Activated gamma-delta T cell (primary cell): ENCODE measurements at regions not wholly inside any gene's neighbourhood (a gene's known extent, or its start where the extent isn't known, plus 50 kb on each side); places are given as distances from the start of the nearest gene placed in this dataset.

ENCODE experiments used
- DNase-seq: peaks from one replicate; lab custom pipeline; 2025; lab: John Stamatoyannopoulos, UW

DNA sequence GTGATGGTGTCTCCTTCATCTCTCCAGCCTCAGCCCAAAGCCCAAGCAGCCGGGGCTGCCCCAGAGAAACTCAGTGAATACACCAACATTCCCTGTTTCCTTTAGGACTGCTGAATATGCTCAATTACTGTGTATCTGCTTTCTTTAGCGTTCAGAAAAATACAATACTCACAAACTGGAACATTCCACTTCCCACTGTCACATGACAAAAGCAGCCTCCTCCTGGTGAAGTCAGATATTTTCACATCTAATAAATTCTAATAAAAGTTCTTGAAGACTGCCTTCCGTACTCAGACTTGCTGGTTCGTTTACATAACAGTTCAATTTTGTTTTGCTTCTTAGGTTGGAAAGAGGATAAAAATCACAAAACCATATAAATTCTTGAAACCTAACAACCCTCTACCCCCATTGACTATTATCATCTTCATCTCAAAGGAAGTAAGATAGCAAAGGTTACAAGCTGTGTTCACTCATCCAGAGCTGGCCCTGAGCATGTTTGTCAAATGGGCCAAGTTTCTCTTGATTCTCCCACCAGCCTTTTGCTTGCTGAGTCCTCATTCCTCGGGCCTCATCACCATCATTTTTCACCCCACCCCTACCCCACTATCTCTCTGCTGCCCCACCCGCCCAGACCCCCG, 190.8 kb upstream of the HNRNPA3 start:
- DNase-seq = no peak

DNA sequence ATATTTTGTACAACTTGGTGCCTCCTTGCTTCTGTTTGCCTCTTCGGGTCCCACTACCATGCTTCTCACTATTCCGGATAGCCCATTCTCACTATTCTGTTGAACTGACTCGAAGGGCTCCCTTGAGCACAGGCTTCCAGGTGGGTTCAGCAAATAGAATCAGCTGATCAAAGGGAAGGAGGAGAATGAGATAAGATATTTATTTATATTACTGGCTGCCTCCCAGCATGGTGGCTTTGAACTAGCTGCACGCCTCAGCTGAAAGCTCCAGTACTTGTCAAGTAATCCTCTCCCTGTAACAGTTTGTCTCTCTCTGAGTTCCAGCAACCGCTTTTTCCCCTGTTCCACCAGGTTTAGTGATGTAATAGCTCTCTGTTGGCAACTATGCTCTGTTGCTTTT, 187.8 kb upstream of the HNRNPA3 start:
- no peak for DNase-seq

DNA sequence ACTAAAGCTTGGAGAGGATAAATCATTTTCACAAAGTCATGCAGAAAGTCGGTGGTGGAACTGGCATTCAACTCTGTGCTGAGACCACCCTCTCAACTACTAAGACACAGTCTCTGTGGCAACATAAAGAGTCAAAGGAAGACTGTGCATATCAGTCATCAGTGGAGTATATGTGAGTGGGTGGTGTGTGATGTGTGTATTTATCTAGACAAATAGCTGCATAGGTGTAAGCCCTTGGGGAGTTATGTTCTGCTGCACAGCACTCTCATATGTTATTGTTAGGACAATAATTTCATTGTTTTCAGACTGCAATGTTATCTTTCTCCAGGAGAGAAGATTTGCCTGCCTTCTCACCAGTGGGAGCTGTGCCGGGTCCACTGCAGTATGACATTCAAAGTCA, 186.3 kb upstream of the HNRNPA3 start:
- DNase-seq = no peak

DNA sequence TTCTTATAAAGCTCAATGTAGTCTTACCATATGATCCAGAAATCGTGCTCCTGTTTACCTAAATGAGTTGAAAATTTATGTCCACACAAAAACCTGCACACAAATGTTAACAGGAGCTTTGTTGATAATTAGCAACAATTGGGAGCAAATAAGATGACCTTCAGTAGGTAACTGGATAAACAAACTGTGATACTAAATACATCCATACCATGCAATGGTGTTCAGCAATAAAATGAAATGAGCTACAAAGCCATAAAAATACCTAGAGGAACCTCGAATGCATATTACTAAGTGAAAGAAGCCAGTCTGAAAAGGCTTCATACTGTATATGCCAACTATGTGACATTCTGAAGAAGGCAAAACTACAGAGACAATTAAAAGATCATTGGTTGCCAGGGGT, 185.6 kb upstream of the HNRNPA3 start:
- no peak for DNase-seq

DNA sequence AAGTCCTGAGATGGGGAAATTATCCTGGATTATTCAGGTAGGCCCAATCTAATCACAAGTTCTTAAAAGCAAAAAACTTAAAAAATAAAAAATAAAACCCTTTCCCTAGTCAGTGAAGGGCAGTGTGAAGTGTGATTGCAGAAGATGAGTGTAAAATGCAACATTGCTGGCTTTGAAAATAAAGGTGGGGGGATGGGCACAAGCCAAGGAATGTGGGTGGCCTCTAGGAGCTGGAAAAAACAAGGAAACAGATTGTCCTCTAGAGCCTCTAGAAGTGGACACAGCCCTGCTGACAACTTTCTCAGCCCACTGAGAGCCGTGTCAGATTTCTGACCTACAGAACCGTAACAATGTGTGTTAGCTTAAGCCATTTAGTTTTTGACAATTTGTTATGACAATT, 184.3 kb upstream of the HNRNPA3 start:
- DNase-seq = no peak

DNA sequence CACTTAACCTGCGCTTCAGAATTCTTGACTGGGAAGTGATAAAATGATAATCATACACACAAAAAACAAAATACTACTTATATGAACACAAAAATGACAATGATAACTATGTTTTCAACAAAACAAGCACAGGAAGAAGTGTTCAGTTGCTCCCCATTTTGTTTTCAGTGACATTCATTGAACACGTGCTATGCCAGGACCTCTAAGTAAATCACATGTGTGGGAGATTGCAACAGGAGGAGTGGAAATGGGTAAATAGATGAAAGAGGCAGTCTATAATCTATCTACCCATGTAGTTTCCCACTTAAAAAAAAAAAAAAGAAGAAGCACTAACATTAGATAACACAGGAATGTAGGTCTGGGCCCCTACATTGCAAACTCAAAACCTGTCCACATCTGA, 183.5 kb upstream of the HNRNPA3 start:
- DNase-seq = no peak

DNA sequence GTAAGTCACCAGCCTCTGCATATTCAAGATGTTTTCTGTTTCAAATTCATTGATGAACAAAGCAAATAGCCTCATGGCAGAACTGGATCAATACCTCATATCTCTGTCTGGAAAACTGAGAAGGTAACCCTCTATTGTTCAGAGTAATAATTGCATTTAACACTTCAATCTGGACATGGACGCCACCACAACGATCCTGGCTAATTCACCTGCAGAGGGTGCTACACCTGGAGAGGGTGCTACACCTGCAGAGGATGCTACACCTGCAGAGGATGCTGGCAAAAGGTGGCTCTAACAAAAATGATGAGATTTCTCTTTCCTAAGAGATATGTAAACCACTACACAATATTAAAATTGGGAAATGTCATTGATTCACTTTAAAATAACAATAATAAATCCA, 183.1 kb upstream of the HNRNPA3 start:
- DNase-seq = no peak

DNA sequence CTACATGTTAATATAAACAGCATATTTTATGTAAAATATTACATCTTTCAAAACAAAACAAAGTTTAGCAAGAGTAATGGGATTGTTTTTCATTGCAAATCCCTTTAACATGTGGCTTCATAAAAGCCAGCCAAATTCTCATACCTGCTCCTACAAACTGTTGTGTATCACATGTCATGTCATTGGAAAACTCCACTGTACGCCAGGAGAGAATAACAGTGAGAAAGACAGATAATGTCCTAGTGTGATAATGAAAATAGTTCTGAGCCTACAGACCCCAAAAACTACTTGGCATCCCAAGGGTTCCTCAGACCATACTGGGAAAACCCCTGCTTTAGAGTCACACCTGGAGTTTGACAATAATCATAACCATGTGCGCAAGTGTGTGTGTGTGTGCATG, 182.7 kb upstream of the HNRNPA3 start:
- DNase-seq = no peak

DNA sequence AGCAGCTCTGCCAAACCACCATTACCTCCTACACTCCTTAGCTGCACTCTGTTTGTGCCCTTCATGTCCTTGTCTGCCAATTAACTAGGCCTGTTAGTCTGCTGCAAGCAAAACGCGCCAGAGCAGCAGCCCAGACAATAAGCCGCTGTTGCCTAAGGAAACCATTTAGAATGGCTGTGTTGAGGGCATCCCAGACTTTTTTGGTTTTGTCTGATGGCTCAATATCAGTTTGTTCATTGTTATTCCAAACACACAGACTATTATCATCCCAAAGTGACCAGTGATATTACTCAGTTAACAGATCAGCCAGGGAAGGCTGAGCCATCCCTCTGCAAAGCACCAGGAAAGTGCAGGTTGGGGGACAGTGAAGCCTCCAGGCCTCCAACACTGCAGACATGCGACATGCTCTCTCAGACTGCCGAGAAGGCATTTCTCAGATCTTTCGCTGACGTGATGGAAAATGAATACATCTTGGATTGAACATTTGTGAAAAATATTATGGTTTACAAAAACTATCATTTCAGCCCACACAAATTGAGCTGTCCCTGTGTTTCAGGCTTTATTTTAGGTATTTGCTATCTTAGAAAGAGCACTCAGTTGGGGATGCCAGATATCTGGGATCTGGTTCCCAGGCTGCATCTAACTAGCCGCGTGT, 182.0 kb upstream of the HNRNPA3 start:
- no peak for DNase-seq

DNA sequence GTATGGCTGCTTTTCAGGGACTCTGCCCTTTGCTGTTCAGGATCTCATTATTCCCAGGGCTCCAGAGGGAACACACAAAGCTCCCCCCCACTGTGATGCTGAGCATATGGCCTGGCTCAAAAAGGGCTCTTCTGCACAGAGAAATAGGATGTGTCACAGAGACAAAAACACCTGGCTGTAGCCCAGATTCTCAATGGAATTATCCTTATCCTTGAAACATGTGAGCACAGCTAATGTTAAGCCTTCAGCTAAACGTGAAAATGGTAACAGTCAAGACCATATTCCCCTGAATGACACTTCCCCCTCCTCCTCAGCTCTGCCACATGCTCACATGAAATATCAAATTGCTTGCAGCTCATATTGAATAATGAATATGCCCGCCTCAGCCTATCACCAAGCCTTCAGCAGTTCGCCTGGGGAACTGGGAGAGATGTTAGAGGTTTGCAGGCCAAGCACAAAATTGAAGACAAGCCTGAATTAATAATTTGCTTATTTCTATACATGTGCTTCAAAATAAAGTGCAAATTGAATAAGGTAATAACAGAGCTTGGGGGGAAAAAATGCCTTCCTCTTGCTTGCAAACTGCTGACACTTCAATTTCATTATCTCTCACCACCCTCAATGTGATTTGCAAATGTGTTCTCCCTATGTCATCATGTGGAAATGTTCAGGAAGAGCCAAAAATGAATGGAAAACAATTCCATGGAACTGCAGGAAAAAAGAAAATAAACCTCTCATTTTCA, 181.0 kb upstream of the HNRNPA3 start:
- no peak for DNase-seq

DNA sequence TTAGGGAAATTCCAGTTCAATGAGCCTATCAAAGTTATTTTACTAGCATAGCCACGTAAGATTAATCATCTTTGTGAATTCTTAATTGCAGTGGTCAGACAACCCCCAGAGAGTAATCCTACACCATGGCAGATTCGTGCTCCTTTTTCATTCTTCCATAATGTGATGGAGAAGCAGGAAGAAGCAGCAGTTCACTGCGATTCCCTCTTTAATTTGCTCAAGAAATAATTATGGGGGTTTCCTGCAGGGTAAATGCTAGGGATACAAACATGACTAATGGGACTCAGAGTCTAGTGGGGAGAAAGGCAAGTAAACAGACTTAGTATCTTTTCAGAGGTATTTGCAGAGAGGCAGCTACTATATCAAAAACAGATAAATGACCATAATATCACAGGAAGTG, 175.8 kb upstream of the HNRNPA3 start:
- DNase-seq = no peak

DNA sequence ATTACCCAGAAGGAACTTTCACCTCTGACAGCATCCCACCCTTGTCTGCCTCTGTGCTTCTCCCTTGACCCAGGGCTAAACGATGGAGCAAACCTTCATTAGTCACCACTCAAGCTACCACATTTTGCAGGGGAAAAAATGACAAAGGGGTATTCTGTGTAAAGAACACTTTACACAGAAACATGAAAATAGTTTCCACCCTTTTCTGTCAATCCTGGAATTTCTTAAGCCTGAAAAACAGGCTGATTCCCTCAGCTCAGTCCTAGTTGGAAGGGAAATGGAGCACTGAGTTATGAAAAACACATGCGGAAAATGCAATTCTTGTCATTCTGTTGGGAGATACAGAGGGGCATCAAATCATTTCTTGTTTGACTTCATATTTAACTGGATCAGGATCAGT, 175.0 kb upstream of the HNRNPA3 start:
- no peak for DNase-seq

DNA sequence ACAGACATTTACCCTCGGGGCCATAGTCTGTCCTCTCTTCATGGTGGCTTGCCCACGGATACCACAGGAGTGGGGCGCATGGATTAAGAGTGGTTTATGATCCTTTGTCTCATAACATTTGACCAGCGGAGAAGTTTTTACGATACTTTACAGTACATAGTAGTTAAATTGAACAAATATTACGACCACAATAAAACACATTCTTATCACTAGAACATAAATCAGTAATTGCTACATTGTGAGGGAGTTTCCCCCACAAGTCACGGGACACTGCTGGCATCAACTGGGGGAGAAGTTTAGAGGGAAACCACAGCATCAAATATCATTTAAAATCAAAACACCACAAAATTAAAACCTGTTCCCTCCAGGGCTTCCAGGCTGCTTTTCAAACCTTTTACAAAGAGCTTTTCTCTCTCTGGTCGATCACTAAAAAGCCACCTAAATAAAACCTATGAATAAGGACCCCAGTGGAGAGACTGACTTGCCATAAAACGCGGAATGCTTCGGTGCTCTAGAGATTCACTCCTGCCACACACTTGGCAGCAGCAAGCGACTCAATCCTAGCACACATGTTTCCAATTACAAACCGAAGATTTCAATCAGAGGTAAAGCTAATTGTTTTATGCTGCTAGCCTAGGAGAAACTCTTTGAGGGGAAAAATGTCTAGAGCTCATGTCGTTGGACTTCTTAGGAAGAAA, 173.7 kb upstream of the HNRNPA3 start:
- DNase-seq = no peak

DNA sequence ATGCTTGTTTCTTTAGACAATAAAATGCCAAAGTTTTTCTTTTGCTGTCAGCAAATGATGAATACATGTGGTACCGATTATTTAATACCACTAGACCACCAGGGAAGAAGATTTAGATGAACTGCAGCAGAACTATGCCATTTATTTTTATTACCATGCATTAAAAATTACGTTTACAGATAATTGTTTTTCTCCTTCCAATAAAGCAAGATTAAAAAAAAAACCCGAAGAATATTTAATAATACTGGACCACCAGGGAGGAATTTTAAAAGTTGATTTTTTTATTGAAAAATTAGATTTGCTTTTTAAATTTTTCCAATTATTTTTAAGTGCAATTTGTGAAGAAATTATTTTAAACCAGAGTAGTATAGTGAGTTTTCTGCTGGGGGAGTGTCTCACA, 170.3 kb upstream of the HNRNPA3 start:
- no peak for DNase-seq

DNA sequence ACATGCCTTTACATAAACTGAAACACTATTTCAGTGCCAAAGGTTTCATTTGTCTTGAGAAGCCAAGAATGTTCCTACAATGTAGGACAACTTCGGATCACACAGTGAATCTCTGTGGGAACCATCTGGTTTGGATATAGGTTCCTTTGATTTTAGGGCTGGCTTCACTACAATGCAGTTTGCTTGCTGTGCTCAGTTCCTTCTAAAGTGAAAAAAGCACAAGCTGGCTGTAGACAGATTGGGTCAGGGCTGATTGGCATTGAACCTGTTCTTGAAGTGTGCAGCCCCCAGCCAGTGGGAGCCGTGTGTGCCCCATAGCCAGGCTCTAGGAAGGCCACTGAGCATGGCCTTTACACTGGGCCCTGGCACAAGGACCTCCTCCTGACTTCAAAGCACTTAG, 167.9 kb upstream of the HNRNPA3 start:
- no peak for DNase-seq

DNA sequence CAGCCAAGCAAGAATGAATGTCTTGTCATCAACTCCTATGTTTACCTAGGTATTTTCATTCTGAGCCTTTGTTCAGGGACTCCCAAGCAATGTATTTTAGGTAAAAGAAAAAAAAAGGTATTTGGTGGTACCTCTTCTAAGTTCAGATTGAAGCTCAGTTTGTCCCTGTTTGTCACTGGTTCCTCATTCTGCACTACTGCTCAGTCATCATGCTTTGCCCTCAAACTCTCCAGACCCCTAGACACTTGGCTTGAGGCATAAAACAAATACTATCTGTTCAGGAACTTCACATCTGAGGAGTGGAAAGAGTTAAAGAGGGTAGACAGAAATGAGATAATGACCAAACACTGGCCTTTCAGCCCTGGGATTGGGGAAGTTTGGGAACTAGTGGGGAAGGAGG, 163.6 kb upstream of the HNRNPA3 start:
- no peak for DNase-seq

DNA sequence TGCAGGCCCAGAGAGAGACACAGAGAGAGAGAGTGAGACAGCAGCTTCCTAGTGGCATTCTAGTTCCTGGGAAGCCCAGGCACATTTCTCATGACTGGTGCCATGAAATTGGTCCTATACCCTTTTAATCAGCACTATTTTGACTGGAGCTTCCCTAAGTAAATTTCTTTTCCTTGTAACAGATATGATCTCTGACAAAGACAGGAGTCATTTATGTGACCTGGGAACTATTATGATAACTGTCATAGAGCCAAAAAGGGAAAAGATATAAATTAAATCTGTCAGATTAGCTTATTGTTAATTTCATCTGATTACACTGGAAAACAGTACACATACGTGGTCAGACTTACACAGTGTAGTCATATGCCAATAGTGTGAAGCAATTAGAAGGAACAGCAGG, 161.3 kb upstream of the HNRNPA3 start:
- DNase-seq = no peak

DNA sequence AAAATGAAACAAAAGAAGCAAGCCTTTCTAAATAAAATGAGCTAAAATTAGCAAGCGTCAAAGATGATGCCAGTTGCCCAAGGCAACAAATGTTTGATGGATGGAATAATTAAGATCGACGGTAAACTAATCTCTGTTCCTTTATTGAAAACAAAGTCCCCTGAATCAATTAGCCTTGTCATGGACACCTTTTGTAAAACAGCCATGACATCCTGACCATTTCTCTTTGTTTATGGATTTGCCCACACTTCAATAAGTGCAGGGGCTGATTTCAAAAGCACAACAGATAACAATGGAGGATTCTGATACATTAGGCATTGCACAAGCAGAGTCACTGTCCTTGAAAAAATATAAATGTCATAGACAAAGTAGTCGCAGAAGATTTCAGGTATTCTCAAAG, 160.1 kb upstream of the HNRNPA3 start:
- DNase-seq = no peak

DNA sequence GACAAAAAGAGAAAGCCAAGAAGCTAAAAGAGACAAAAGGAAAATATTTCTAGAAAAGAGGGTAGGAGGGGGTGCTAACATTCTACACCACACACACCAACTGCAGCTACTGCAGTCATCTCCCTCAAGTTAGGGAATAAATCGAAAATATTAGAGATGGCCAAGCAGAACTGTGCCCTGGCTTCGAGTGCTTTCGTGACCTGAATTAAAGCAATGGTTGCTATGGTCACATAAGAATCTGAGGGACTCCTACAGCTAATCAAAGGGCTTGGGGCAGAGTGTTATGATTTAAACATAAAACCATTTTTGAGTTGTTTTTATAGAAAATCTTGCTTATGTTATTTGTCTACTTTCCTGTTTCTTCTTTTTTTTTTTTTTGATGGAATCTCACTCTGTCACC, 159.6 kb upstream of the HNRNPA3 start:
- no peak for DNase-seq

DNA sequence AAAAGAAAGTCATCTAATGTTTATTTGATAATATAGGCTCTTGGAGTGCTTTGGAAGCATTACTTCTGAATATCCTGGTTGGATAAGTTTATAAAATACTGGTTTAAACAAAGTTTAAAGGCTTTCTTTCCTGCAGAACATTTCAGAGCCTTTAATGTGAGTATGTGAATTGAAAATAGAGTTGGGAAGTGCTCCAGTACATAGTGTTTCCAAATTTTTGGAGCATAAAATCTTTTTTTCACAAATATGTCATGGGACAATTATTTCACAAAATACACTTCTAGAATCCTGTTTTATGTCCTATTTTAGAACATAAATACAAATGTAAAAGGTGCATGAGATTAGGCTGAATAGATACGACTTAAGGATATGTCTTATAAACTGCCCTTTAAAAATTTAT, 158.9 kb upstream of the HNRNPA3 start:
- DNase-seq = no peak

DNA sequence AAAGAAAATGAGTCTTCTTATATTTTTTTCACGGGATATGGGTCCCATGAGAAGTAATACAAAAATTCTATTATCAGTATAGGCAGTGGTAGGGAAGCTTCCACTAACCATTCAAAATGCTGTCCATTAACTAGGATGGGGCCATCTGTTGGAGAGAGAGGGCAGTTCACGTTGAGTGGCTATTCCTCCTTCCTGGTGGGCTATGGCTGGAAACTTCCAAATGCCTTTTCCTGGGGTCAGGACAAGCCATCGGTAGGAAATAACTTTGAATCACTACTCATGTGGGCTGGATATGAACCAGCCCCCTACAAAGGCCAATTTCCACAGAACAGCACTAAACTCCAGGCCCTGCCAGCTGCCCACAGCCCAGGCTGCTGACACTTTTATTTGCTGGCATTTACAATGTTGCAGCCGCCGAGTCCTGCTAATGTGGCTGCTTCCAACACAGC, 156.1 kb upstream of the HNRNPA3 start:
- no peak for DNase-seq

DNA sequence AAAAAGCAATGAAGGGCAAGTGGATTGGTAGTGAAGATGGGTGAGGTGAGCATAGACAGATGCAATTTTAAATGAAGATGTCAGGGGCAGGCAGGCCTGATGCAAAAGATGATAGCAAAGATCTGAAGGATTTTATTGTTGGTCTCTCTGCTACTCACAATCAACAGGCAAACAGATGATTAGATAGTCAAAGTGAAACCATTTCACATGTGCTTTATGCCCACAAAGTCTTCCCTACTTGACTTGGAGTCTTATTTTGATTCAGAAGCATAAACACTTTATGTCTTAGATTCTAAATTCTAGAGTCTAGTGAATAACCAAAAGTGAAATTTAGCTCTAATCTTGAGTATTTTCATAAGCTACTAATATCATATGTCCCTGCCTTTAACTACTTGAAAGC, 153.8 kb upstream of the HNRNPA3 start:
- DNase-seq = no peak

DNA sequence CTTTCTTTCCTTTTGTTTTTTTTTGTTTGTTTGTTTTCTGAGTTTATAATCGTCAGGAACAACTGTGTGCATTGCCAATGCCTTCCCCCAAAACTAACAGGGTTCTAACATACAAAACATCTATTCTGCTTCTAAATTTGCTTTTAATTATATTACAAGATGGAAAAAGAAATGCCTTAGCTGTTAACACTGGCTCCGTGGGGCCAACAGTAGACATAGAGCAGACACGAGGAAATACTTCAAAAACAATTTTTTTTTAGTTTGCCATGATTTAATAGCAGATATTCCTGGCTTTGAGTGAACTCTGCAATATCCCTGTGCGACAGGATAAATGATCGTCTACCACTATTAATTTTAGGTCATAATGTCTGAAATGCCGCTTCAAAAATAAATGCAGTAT, 153.3 kb upstream of the HNRNPA3 start:
- DNase-seq = no peak
